ENCODE measurements at regions not wholly inside any gene's neighbourhood (a gene's known extent, or its start where the extent isn't known, plus 50 kb on each side); places are given as distances from the start of the nearest gene placed in this dataset.

DNA sequence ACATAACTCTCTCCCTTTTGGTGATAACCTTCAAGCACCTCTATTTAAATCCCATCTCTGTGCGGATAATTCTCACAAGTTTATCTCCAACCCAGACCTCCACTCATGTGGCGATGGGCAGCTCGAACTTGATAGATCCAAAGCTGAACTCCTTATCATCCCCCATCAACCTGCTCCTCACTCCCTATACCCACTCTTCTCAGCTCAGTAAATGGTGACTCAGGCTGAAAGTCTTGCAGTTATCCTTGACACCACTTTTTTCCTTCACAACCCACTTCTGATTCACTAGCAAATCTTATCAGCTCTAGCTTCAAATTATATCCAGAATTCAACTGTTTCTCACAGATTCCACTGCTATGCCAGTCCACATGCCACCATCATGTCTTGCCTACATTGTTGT, 155.3 kb upstream of the STXBP5 start:
- TF ChIP-seq, protein P1, sequence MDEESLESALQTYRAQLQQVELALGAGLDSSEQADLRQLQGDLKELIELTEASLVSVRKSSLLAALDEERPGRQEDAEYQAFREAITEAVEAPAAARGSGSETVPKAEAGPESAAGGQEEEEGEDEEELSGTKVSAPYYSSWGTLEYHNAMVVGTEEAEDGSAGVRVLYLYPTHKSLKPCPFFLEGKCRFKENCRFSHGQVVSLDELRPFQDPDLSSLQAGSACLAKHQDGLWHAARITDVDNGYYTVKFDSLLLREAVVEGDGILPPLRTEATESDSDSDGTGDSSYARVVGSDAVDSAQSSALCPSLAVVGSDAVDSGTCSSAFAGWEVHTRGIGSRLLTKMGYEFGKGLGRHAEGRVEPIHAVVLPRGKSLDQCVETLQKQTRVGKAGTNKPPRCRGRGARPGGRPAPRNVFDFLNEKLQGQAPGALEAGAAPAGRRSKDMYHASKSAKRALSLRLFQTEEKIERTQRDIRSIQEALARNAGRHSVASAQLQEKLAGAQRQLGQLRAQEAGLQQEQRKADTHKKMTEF (CRISPR knock-in tag; IDR thresholded peaks at IDR 0.05): no peak
- TF ChIP-seq RXRA (CRISPR knock-in tag; IDR thresholded peaks at IDR 0.05) (no peak), ELF1 (CRISPR knock-in tag; IDR thresholded peaks at IDR 0.05) (no peak), ZNF776 (CRISPR knock-in tag; IDR thresholded peaks at IDR 0.05) (no peak), TBX3 (IDR thresholded peaks at IDR 0.05; ENCODE audit: borderline replicate concordance) (no peak), SMC3 (IDR thresholded peaks at IDR 0.05; ENCODE audit: low read length) (no peak), U2AF2 (IDR thresholded peaks at IDR 0.05; ENCODE audit: low read depth, low read length) (no peak), YY1 (IDR thresholded peaks at IDR 0.05; ENCODE audit: insufficient read depth, insufficient replicate concordance, low read depth, low read length) (no peak)
- TF ChIP-seq, protein P2, sequence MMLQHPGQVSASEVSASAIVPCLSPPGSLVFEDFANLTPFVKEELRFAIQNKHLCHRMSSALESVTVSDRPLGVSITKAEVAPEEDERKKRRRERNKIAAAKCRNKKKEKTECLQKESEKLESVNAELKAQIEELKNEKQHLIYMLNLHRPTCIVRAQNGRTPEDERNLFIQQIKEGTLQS (CRISPR knock-in tag; IDR thresholded peaks at IDR 0.05): no peak
